ENCODE measurements at regions not wholly inside any gene's neighbourhood (a gene's known extent, or its start where the extent isn't known, plus 50 kb on each side); places are given as distances from the start of the nearest gene placed in this dataset.
"Not testable (repeated sequence)": the region's sequence is repeated elsewhere in the genome, so short reads cannot be mapped to it uniquely, and the experiment has no call there.

DNA sequence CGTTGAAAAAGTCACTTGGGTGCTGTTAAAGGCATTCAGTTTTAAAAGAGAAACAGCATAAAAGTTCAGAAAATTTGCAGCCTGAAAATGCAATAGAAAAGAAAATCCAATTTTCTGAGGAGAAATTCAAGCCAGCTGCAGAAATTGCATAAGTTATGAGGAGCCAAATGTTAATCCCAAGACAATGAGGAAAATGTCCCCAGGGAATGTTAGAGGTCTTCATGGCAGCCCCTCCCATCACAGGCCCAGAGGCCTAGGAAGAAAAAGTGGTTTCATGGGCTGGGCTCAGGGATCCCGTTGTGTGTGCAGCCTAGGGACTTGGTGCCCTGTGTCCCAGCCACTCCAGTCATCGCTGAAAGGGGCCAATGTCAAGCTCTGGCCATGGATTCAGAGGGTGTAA lies 1055.6 kb downstream of the DIPK2A start:
- TF ChIP-seq POLR2AphosphoS5, POLR2A (IDR thresholded peaks at IDR 0.05): not testable (repeated sequence)
- TF ChIP-seq, protein P1, sequence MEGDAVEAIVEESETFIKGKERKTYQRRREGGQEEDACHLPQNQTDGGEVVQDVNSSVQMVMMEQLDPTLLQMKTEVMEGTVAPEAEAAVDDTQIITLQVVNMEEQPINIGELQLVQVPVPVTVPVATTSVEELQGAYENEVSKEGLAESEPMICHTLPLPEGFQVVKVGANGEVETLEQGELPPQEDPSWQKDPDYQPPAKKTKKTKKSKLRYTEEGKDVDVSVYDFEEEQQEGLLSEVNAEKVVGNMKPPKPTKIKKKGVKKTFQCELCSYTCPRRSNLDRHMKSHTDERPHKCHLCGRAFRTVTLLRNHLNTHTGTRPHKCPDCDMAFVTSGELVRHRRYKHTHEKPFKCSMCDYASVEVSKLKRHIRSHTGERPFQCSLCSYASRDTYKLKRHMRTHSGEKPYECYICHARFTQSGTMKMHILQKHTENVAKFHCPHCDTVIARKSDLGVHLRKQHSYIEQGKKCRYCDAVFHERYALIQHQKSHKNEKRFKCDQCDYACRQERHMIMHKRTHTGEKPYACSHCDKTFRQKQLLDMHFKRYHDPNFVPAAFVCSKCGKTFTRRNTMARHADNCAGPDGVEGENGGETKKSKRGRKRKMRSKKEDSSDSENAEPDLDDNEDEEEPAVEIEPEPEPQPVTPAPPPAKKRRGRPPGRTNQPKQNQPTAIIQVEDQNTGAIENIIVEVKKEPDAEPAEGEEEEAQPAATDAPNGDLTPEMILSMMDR (IDR thresholded peaks at IDR 0.05), result not testable (repeated sequence)

Measured in breast epithelium (tissue), 3 donors.